ENCODE measurements at regions not wholly inside any gene's neighbourhood (a gene's known extent, or its start where the extent isn't known, plus 50 kb on each side); places are given as distances from the start of the nearest gene placed in this dataset.

DNA sequence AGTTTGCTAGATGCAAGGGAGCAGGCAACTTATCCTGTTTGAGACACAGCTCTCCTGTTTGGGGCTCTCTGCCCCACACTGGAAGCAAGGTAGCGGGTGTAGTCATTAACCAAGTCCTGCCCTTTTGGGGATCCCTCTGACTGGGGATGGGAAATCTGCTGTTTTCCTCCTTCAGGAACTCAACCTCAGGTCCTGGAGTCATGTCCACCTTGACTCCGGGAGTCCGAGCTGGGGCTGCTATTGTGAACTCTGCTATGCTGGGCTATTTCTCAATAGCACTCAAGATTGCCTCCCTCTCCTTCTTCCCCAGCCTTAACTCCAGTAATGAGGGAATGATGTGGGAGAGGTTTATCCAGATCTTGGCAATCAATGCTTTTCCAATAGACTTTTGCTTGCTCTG, 54.1 kb upstream of the CHD6 start:
- TF ChIP-seq, protein P1, sequence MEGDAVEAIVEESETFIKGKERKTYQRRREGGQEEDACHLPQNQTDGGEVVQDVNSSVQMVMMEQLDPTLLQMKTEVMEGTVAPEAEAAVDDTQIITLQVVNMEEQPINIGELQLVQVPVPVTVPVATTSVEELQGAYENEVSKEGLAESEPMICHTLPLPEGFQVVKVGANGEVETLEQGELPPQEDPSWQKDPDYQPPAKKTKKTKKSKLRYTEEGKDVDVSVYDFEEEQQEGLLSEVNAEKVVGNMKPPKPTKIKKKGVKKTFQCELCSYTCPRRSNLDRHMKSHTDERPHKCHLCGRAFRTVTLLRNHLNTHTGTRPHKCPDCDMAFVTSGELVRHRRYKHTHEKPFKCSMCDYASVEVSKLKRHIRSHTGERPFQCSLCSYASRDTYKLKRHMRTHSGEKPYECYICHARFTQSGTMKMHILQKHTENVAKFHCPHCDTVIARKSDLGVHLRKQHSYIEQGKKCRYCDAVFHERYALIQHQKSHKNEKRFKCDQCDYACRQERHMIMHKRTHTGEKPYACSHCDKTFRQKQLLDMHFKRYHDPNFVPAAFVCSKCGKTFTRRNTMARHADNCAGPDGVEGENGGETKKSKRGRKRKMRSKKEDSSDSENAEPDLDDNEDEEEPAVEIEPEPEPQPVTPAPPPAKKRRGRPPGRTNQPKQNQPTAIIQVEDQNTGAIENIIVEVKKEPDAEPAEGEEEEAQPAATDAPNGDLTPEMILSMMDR (conservative IDR thresholded peaks at IDR 0.05; ENCODE audit: low read depth, low read length), result no peak
- TF ChIP-seq RAD21 (IDR thresholded peaks at IDR 0.05; ENCODE audit: low read length) (no peak), POLR2A (IDR thresholded peaks at IDR 0.05; ENCODE audit: low read depth, low read length) (no peak), RFX5 (IDR thresholded peaks at IDR 0.05; ENCODE audit: low read depth, low read length) (no peak), CEBPB (IDR thresholded peaks at IDR 0.05; ENCODE audit: low read depth, low read length) (no peak)
